Right lobe of liver (tissue), 4 donors: ENCODE measurements at regions not wholly inside any gene's neighbourhood (a gene's known extent, or its start where the extent isn't known, plus 50 kb on each side); places are given as distances from the start of the nearest gene placed in this dataset.

Experiments
- POLR2A ChIP-seq: fragments of 450-650 bp; IDR thresholded peaks from one replicate; pipeline ENCODE4 v1.6.1; 2017; ENCODE audit warnings: antibody characterized with exemption, mild to moderate bottlenecking
- TF ChIP-seq, protein P1 (sequence below), 4 donors: fragments of 200-600 bp in 3 of 4; fragments of 450-650 bp in 1 of 4; IDR thresholded peaks; one replicate each; pipeline versions ENCODE4 v1.5.1 to v1.8.0; 2016 to 2022; ENCODE audit warnings: antibody characterized with exemption in 4 of 4, mild to moderate bottlenecking in 2 of 4
- donor health status: DM: no; HTN: no; CAD: no.
- donor health status: DM: no; HTN: no; CAD: no.
- donor health status: DM: no; HTN: yes; CAD: no.

DNA sequence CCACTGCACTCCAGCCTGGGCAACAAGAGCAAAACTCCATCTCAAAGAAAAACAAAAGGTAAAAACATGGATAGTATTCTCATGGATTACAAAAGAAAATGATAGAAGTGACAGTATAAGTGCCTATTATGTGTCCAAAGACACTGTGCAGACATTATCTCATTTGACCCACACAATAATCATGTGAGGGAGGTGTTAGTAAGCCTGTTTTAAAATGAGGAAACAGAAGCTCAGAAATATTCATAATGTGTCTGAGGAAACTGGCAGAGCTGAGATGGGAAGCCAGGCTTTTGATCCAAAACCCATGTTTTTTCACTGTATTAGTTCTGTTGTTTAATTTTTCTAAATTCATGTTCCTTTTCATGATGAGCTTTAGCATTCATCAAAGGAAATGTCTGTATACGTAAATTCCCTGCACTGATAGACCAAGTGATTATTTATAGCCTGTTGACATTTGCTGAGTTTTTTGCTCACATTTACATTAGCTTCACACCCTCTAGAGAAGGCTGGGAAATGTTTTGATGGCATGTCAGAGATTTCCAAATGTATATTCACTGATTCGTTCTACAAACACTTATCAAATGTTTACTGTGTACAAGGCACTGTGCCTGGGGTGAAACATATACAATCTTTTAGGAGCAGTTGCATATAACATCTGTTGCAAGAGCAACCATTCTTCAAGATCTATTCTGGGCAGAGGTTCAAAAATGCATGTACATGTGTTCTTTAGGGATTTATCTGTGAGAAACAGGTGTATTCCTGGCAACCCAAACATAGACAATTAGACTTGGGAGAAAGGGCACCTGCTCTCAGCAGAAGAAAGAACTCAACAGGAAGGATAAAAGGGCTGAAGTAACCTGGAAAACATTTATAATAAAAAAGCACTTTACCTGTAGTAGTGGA lies 331.5 kb downstream of the SAMD5 start:
- TF ChIP-seq, protein P1, sequence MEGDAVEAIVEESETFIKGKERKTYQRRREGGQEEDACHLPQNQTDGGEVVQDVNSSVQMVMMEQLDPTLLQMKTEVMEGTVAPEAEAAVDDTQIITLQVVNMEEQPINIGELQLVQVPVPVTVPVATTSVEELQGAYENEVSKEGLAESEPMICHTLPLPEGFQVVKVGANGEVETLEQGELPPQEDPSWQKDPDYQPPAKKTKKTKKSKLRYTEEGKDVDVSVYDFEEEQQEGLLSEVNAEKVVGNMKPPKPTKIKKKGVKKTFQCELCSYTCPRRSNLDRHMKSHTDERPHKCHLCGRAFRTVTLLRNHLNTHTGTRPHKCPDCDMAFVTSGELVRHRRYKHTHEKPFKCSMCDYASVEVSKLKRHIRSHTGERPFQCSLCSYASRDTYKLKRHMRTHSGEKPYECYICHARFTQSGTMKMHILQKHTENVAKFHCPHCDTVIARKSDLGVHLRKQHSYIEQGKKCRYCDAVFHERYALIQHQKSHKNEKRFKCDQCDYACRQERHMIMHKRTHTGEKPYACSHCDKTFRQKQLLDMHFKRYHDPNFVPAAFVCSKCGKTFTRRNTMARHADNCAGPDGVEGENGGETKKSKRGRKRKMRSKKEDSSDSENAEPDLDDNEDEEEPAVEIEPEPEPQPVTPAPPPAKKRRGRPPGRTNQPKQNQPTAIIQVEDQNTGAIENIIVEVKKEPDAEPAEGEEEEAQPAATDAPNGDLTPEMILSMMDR (IDR thresholded peaks at IDR 0.05): no peak
- TF ChIP-seq POLR2A: no peak
